Stomach (tissue), 8 donors: ENCODE measurements at regions not wholly inside any gene's neighbourhood (a gene's known extent, or its start where the extent isn't known, plus 50 kb on each side); places are given as distances from the start of the nearest gene placed in this dataset.

Experiments
- DNase-seq, 2 donors: peaks; one replicate each; pipeline versions ENCODE4 v3.0.0 to v3.0.0-alpha.2; 2013 to 2019
- H3K27ac ChIP-seq, 5 donors: fragments of 200-600 bp in 4 of 5; sonication (generic) in 4 of 5; one replicate each; pipeline ENCODE4 v1.5.1; 2013 to 2019; ENCODE audit warnings: mild to moderate bottlenecking in 1 of 5, moderate library complexity in 1 of 5
- H3K27me3 ChIP-seq, 3 donors: fragments of 200-600 bp; sonication (generic); one replicate each; pipeline ENCODE4 v1.5.1; 2017 to 2019; ENCODE audit warnings: mixed run types in 1 of 3
- H3K36me3 ChIP-seq, 4 donors: fragments of 200-600 bp; sonication (generic); 1 replicate in 3 of 4; 2 replicates in 1 of 4; pipeline ENCODE4 v1.5.1; 2016 to 2019
- H3K4me1 ChIP-seq, 4 donors: fragments of 200-600 bp; sonication (generic); one replicate each; pipeline ENCODE4 v1.5.1; 2016 to 2019
- H3K4me3 ChIP-seq, 4 donors: fragments of 200-600 bp; sonication (generic) in 3 of 4; one replicate each; pipeline ENCODE4 v1.5.1; 2016 to 2019; ENCODE audit warnings: mild to moderate bottlenecking in 1 of 4
- H3K9me3 ChIP-seq, 4 donors: fragments of 200-600 bp; sonication (generic); one replicate each; pipeline ENCODE4 v1.5.1; 2016 to 2019
- CTCF ChIP-seq, 7 experiments: fragments of 450-650 bp in 4 of 7; fragments of 200-600 bp in 3 of 7; sonication (generic) in 3 of 7; IDR thresholded peaks; one replicate each; pipeline ENCODE4 v1.5.1; 2016 to 2019; ENCODE audit warnings: antibody characterized with exemption in 7 of 7, control low read depth in 2 of 7, mild to moderate bottlenecking in 1 of 7
- EP300 ChIP-seq: sonication (generic); formaldehyde crosslinking; IDR thresholded peaks from one replicate; pipeline ENCODE4 v1.6.1; 2017; ENCODE audit warnings: antibody characterized with exemption
- POLR2A ChIP-seq, 4 donors: fragments of 450-650 bp; IDR thresholded peaks; one replicate each; pipeline ENCODE4 v1.6.1; 2016; ENCODE audit warnings: antibody characterized with exemption in 4 of 4, control low read depth in 2 of 4, mild to moderate bottlenecking in 1 of 4, moderate library complexity in 1 of 4
- POLR2AphosphoS5 ChIP-seq, 3 donors: sonication (generic); formaldehyde crosslinking; IDR thresholded peaks; one replicate each; pipeline ENCODE4 v1.6.1; 2016; ENCODE audit warnings: antibody characterized with exemption in 3 of 3
- WGBS, 5 donors: extraction: QIAGEN DNeasy Blood & Tissue Kit in 3 of 5; methylation state at CpG; one replicate each; pipeline versions ENCODE4 v1.1.5 to v1.1.7; 2013 to 2018; 5-methylcytosine and 5-hydroxymethylcytosine counted together
- intact Hi-C: fragments of 100-400 bp; cut with DNase I; formaldehyde crosslinking; loops from one replicate; pipeline ENCODE4 v1.15.1; 2023; ENCODE audit warnings: low total_unique reads
- donor health status: healthy with polysubstance abuse.
- donor health status: Bipolar disorder and iron deficiency.
- donor health status: healthy.

DNA sequence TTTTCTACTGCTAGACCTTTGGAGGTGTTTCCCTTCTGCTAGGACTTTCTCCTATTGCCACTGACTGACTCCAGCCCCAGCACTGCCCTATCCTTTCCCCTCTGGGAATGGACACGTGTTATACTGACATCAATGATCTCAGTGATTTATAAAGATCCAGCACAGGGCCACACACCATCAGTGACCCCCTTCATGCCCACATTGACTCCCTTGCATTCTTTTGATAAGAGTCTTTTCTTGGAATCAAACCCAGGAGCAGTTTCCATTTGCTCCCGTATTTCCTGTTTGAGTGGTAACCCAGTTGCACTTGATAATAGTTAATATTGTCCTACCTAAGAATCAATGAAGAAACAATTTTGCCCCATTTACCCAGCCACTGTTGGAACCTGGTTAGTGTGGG is 501.0 kb upstream of the USP24 start:
- Histone ChIP-seq H3K4me3 (no peak overlapping the region), H3K27ac (no peak overlapping the region), H3K9me3 (no peaks in the 10 kb centered on the region), H3K4me1 (peaks cover 0 to 35% (median 14%) of the 10 kb centered on the region in 4 donors), H3K36me3 (no peaks in the 10 kb centered on the region), H3K27me3 (no peaks in the 10 kb centered on the region)
- WGBS, 5 donors: 33 to 50% (median 46%) methylated on average over 2 of the region's 2 CpGs
- no peak for DNase-seq
- TF ChIP-seq POLR2AphosphoS5 (IDR thresholded peaks at IDR 0.05): no peak
- no peak for TF ChIP-seq CTCF (IDR thresholded peaks at IDR 0.05)
- TF ChIP-seq EP300: no peak
- TF ChIP-seq POLR2A (IDR thresholded peaks at IDR 0.05): no peak
- intact Hi-C loops: no loop called here

DNA sequence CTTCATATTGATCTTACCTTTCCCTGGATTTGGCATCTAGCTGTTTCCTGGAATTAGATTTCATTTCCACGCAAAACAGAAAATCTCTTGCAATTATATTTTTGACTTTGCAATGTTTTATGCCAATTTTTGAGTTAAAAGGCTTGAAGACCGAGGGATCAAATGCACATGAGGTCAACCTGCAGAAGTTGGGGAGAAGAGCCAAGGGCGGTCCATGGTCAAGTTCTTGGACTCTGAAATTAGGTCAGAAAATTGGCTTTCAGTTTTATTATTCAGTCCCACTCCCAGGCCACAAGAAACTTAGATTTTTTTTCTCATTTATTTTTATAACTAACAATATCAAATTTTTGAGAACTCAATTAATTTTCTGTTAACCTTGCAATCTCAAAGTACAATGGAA is 499.1 kb upstream of the USP24 start:
- H3K4me1 ChIP-seq: peaks cover 0 to 16% (median 10%) of the 10 kb centered on the region in 4 donors
- DNase-seq: no peak
- no peaks in the 10 kb centered on the region for H3K9me3 ChIP-seq
- intact Hi-C loops: no loop called here
- TF ChIP-seq CTCF (IDR thresholded peaks at IDR 0.05) (no peak), POLR2AphosphoS5 (IDR thresholded peaks at IDR 0.05) (no peak), EP300 (no peak), POLR2A (IDR thresholded peaks at IDR 0.05) (no peak)
- no peaks in the 10 kb centered on the region for H3K27me3 ChIP-seq
- WGBS, 5 donors: 74 to 88% (median 82%) methylated on average over 3 of the region's 3 CpGs
- H3K36me3 ChIP-seq: no peaks in the 10 kb centered on the region
- H3K4me3 ChIP-seq: no peak overlapping the region
- H3K27ac ChIP-seq: no peak overlapping the region

GRCh38 chr1:55713516-55713915 is 498.4 kb upstream of the USP24 start:
- H3K4me3 ChIP-seq: no peak overlapping the region
- 76 to 83% (median 81%) methylated on average over 5 of the region's 5 CpGs for WGBS, 5 donors
- peaks cover 0 to 15% (median 7%) of the 10 kb centered on the region in 4 donors for H3K4me1 ChIP-seq
- no peak for TF ChIP-seq POLR2A (IDR thresholded peaks at IDR 0.05)
- TF ChIP-seq EP300: no peak
- no peak for TF ChIP-seq POLR2AphosphoS5 (IDR thresholded peaks at IDR 0.05)
- TF ChIP-seq CTCF (IDR thresholded peaks at IDR 0.05): no peak
- H3K27me3 ChIP-seq: no peaks in the 10 kb centered on the region
- intact Hi-C loops: no loop called here
- no peaks in the 10 kb centered on the region for H3K36me3 ChIP-seq
- H3K27ac ChIP-seq: no peak overlapping the region
- no peak for DNase-seq
- no peaks in the 10 kb centered on the region for H3K9me3 ChIP-seq

DNA sequence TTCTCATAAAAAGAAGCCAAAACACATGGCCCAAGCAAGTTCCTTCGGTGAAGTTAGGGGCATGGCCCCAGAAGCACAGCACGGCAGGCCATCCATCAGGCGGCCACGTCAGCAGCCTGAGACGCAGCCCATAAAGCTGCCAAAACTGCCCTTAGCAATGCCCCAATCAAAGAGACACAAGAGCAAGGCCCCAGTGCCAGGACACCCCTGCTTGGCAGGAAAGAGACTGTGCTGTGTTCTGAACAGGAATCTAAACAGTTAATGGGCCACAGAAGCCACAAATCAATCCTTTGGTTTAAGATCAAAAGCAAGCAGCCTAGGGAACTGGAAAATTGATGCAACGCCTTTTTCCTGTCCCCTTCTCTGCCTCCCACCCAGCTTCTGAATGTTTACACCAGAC is 497.0 kb upstream of the USP24 start:
- Histone ChIP-seq H3K27me3 (no peaks in the 10 kb centered on the region), H3K4me3 (no peak overlapping the region), H3K27ac (no peak overlapping the region), H3K36me3 (no peaks in the 10 kb centered on the region), H3K4me1 (peaks cover 0 to 9% (median 2%) of the 10 kb centered on the region in 4 donors), H3K9me3 (no peaks in the 10 kb centered on the region)
- no peak for DNase-seq
- 66 to 77% (median 76%) methylated on average over 6 of the region's 6 CpGs for WGBS, 5 donors
- intact Hi-C loops: no loop called here
- TF ChIP-seq POLR2AphosphoS5 (IDR thresholded peaks at IDR 0.05) (no peak), CTCF (IDR thresholded peaks at IDR 0.05) (no peak), EP300 (no peak), POLR2A (IDR thresholded peaks at IDR 0.05) (no peak)
